ENCODE measurements at regions not wholly inside any gene's neighbourhood (a gene's known extent, or its start where the extent isn't known, plus 50 kb on each side); places are given as distances from the start of the nearest gene placed in this dataset.

- no peak for TF ChIP-seq CTCF (conservative IDR thresholded peaks at IDR 0.05; ENCODE audit: low read depth, low read length)
- no peak for TF ChIP-seq EZH2phosphoT487 (IDR thresholded peaks at IDR 0.05; ENCODE audit: borderline replicate concordance, low read length)
- no peak for TF ChIP-seq EZH2 (IDR thresholded peaks at IDR 0.05; ENCODE audit: low read length, unreplicated experiment)
Observed at GRCh38 chr20:60372822-60373221, 414.6 kb downstream of the CDH26 start.
